HG03108 (cell line): ENCODE measurements at regions not wholly inside any gene's neighbourhood (a gene's known extent, or its start where the extent isn't known, plus 50 kb on each side); places are given as distances from the start of the nearest gene placed in this dataset.
"Not testable (repeated sequence)": the region's sequence is repeated elsewhere in the genome, so short reads cannot be mapped to it uniquely, and the experiment has no call there.

Experiments
- ATAC-seq: cut with Tn5 transposase; IDR thresholded peaks from one replicate; pipeline ENCODE4 v1.9.1; 2021; ENCODE audit warnings: moderate library complexity; ENCODE audit not compliant: unreplicated experiment

GRCh38 chr18:10077986-10078385, 164.2 kb downstream of the VAPA start:
- ATAC-seq: no peak

DNA sequence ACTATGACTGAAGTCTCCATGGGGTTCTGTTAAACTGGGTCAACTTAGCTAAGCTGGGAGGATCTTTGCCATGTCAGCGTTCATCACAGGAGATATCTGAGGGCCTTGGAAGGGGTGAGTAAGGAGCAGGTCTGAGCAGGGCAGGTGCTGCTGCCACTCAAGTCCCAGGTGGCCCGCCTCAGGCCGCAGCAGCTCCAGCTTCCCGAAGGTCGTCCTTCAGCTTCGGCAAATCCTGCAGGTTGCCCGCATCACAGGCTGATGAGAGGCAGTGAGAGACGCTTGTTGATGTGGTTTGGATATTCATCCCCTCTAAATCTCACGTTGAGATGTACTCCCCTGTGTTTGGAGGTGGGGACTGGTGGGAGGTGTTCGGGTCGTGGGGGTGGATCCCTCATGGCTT, 166.6 kb downstream of the VAPA start:
- ATAC-seq: no peak

DNA sequence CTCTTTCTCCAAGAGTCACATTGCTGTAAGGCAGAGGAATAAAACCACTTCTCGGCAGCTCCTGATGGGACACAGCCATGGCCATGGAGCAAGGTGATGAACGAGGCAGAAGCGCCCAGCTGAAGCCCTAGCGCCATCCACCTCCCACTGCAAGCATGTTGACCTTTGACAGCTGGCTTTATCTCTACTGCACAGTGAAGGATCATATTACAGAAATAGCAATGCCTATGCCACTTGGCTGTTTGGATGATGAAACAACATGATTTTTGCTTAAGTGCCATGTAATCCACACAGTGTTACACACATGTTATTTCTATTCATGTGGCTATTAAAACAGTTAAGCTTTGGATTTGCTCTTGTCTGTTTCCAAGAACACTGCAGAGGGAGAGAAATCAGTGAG, 167.7 kb downstream of the VAPA start:
- no peak for ATAC-seq

DNA sequence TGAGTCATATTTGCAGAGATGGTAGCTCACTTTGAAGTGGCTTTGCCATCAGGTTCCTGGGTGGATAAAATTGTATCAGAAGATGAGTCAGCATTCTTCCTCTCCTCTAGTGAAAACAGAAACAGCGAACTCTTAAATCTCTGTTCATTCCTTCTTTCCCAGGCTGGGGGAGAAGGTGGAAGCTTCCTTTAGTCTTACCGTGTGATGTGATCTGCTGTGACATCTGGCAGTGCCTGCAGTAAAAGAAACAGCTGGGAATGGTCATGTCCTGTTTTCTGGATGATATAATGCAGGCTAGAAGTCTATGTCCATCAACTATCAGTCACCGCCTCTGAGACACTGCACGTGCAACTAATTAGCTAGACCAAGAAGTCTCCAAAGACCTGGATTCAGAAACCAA, 171.6 kb downstream of the VAPA start:
- ATAC-seq: no peak

DNA sequence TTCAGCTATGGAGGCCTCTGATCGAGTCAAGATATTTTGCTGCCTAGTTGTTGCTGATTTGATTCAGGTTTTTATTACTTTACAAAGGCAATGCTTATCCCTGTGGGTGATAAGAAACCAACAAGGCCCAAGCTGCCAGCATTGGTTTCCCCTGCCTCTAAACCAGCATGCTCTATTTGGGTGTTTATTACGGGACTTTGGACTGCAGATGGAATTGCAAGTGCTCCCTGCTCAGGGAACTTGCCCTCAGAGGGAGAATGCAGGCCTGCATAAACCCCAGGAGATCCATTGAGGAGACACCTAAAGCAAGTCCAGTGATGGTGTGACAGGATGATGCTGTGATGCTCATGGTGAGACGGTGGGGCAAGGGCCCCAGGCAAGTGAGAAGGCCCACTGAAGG, 172.1 kb downstream of the VAPA start:
- ATAC-seq: no peak

DNA sequence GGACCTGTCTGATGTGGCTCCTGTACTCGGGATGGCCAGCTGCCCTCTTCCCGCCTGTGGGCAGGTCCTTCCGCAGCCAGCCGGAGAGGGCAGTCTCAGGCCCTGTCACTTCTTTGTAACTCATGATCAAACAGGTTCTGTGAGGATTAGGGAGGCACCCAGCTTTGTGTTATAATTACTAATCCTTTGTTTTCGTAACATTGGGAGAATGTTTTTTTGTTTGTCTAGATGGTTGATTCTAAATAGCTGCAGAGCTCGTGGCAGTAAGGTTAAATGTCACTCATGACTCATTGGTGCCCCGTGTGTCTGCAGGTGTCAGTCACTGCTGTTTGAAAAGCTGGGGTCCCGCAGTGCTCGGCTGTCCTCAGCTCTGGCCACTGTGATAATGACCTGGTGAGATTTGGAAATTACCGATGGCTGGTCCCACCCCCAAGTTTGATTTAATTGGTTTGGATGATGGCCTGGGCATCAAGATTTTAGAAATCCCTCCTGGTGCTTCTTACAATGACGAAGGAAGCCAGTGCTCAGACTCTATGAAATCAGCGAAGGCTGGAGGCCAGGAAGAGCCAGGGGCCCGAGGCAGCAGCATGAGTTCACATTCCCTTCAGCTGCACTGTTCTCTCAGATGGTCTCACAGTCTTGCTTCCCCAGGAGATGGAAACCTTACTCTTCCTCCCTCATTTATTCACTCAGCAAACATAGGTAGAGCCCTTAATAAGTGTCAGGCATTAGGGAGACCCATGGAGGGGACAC, 172.8 kb downstream of the VAPA start:
- no peak for ATAC-seq

DNA sequence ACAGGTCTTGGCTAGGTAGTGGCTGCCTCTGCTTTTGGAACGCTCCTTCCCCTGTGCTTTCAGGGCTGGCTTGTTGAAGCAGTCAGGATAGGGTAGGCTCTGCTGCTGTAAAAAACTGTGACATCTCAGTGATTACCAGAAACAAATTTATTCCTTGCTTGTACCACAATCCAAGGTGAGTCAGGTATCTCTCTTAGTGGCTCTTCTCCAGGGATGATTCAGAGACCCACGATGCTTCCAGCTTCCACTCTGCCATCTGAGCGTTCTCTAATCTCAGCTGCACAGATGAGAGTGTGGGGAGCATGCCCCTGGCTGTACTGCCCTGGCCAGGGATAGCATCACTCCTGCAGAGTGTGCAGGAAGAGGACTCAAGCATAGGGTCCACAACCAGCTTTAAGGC, 174.9 kb downstream of the VAPA start:
- ATAC-seq: no peak

DNA sequence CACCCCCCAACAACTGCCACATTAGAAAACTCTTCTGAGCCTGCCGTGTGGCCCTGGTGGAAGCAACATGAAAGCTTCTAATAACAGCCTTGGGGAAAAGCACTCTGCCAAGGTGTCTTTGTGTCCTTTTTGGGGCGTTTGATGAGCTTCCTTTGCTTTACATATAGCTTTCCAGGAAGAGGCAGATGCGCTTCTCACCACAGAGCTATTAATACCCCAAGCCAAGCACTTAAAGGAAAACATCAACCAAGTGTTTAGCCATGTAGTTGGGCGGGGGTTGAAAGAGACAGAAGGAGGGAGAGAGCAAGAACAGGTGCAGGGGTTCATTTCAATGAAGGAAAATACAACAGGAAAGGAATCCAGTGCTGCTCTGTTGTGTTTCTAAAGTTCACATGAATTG, 176.1 kb downstream of the VAPA start:
- ATAC-seq: no peak

- no peak for ATAC-seq
Observed at GRCh38 chr18:10090668-10091067, 176.9 kb downstream of the VAPA start.

- ATAC-seq: no peak
Observed at GRCh38 chr18:10093445-10093844, 179.6 kb downstream of the VAPA start.

DNA sequence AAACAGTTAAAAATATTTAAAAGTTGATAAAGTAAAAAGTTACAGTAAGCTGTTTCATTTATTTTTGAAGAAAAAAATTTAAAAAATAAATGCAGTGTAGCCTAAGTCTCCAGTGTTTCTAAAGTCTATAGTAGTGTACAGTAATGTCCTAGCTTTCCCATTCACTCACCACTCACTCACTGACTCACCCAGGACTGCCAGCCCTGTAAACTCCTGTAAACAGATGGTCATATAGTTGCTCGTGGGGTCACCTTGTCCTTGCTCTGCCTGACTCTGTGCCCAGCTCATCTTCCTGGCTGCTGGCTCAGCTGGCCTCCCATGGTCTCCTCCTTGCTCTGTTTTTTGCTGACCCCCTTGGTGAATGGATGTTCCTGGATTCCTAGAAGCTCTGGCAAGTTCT, 180.3 kb downstream of the VAPA start:
- no peak for ATAC-seq

- no peak for ATAC-seq
Observed at GRCh38 chr18:10094655-10095054, 180.8 kb downstream of the VAPA start.

GRCh38 chr18:10095356-10095755, 181.5 kb downstream of the VAPA start:
- ATAC-seq: no peak

- ATAC-seq: no peak
Observed at GRCh38 chr18:10099539-10100140, 185.8 kb downstream of the VAPA start.

DNA sequence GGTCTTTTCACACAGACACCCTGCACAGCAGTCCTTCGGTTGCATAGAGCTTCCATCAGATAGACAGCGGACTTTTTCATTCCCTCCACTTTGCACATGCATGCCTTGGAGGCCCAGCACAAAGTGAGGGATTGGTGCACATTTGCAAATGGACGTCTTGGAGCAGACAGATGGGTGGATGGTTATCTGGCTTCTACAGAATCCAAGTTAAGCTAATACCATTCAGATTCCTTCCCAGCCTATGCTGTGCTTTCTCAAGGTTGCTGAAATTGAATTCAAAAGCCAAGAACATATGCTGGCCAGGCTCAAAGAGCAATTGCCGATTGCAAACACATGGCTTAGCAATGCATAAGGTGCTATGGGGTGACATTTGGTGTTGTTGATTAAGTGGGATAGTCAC, 186.4 kb downstream of the VAPA start:
- ATAC-seq: no peak

- ATAC-seq: no peak
Observed at GRCh38 chr18:10100941-10101701, 187.3 kb downstream of the VAPA start.

- no peak for ATAC-seq
Observed at GRCh38 chr18:10101729-10102128, 187.9 kb downstream of the VAPA start.

DNA sequence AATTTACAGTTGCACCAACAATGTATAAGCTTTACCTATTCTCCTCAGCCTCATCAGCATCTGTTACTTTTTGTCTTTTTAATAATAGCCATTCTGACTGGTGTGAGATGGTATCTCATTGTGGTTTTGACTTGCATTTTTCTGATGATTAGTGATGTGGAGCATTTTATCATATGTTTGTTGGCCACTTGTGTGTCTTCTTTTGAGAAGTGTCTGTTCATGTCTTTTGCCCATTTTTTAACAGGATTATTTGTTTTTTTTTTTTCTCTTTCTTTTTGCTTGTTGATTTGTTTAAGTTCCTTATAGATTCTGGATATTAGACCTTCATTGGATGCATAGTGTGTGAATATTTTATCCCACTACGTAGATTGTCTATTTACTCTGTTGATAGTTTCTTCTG, 191.3 kb downstream of the VAPA start:
- not testable (repeated sequence) for ATAC-seq

DNA sequence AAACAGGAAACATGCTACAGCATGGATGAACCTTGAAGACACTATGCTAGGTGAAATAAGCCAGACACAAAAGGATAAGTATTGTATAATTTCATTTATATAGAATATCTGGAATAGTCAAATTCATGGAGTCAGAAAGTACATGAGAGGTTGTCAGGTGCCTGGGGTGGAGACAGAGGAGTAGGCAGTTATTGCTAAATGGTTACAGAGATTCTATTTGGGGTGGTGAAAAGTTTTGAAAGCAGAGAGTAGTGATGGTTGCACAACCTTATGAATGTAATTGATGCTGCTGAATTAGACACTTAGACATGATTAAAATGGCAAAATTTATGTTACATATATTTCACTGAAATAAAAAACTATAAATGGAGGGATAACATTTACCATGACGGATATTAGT, 197.4 kb downstream of the VAPA start:
- ATAC-seq: no peak

DNA sequence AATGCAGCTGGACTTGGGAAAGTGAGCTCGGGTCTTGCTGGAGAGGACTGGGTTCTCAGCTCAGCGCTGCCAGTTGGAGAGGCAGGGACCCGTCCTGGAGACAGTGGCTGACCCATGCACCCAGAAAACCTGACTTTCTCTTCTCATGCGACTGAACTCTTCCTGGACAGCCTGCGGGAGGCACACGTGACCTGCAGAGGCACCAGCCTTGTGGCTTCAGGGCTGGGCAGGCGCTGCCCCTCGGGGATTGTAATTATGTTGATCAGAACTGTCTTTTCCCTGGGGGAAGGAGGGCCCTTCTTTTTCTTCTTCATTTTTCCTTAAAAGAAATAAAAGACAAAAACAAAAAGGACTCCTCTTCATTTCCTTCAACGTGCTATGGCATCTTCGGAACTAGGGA, 198.1 kb downstream of the VAPA start:
- no peak for ATAC-seq

DNA sequence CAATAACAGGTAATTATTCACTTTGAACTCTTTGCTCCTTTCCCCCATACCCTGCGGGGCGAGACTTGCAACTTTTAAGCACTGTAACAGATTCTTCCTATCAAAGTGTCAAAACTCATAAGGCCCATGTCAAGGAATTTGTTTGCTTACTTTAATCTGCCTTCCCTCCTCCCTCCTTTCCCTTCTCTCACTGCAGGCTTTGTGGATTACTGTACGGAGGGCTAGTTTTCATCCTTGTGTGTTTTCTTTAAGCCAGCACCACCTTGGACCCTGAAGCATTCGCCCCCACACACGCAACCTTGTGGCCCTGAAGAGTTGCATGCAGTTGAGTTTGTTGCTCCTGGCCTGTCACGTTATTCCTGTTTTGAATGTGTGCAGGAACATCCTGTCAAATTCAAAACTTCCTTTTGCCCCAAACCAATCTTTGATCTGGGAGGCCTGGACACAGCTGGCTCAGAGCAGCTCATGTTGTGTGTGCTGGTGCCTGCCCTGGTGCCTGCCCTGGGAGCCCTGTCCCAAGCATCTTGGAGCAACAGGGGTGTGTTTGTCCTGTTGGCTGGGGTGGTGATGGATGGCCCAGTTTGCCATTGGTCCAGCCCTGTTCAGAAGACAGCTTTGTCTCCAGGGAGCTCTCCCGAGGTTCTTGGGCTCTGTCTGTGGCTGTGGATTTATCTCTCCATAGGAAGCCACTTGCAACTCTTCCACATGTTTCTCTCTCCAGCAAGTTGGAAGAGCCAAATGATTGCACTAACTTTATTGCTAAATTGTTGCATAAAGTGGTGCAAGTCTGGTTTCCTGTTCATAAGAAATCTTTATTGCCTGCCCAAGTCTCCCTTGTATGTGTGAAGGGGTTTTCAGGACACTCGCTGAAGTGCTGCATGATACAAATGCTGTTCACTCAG, 199.6 kb downstream of the VAPA start:
- ATAC-seq: no peak
